ENCODE measurements at regions not wholly inside any gene's neighbourhood (a gene's known extent, or its start where the extent isn't known, plus 50 kb on each side); places are given as distances from the start of the nearest gene placed in this dataset.

DNA sequence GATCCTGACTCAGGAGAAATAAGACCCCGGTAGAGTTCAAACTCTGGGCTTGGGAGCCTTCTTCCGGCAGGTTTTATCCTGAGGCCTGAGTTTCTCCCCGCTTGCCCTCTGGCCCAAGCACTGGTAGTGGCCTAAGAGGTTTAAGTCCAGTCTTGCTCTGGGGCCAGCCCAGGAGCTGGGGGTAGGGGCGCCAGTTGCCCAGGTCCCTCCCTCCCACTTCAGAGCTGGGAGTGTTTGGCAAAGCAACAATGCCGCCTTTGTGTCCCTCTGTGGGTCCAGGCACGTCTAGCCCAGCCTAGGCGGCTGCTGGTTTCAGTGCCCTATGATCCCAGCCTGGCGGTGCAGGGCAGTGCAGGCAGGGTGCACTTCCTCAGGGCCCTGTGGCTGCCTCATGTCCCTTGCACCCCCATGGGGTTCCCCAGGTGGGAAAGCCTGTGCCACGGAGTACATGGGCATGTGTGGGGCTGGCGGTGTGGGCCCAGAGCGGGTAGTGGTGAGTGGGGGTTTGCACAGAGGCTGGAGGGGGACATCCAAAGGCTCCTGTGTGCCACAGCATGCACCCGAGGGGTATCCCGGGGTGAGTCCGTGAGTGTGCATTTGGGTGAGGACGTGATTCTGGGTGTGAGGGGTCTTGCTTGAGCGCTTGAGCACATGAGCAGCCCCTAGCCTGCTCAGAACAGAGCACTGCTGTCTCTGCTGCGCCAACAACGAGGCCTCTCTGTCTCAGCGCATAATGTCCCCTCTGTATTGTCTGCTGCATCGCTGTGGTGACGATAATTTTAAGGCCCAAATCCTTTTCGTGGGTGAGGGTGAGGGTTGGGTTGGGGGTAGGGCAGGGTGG, 61.7 kb upstream of the PSD2 start:
- no peak for TF ChIP-seq POLR2AphosphoS5 (IDR thresholded peaks at IDR 0.05)
- TF ChIP-seq, protein P1, sequence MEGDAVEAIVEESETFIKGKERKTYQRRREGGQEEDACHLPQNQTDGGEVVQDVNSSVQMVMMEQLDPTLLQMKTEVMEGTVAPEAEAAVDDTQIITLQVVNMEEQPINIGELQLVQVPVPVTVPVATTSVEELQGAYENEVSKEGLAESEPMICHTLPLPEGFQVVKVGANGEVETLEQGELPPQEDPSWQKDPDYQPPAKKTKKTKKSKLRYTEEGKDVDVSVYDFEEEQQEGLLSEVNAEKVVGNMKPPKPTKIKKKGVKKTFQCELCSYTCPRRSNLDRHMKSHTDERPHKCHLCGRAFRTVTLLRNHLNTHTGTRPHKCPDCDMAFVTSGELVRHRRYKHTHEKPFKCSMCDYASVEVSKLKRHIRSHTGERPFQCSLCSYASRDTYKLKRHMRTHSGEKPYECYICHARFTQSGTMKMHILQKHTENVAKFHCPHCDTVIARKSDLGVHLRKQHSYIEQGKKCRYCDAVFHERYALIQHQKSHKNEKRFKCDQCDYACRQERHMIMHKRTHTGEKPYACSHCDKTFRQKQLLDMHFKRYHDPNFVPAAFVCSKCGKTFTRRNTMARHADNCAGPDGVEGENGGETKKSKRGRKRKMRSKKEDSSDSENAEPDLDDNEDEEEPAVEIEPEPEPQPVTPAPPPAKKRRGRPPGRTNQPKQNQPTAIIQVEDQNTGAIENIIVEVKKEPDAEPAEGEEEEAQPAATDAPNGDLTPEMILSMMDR (IDR thresholded peaks at IDR 0.05 in 8 of 11, conservative IDR thresholded peaks at IDR 0.05 in 3 of 11) = no peak
- no peak for TF ChIP-seq POLR2A (IDR thresholded peaks at IDR 0.05)
- intact Hi-C loops (cut with DNase I; ENCODE audit: low total_unique reads) = no loop called here
- H3K27ac ChIP-seq = no peak overlapping the region
- H3K27me3 ChIP-seq (replicated peaks in 1 of 7) = no peaks in the 10 kb centered on the region
- no peaks in the 10 kb centered on the region for H3K4me1 ChIP-seq
- no peak overlapping the region for H3K4me3 ChIP-seq
- WGBS, 5 donors = 88 to 93% (median 90%) methylated on average over 16 to 22 of the region's 22 CpGs
- H3K9me3 ChIP-seq = no peaks in the 10 kb centered on the region
- H3K36me3 ChIP-seq = no peaks in the 10 kb centered on the region
- DNase-seq = no peak

DNA sequence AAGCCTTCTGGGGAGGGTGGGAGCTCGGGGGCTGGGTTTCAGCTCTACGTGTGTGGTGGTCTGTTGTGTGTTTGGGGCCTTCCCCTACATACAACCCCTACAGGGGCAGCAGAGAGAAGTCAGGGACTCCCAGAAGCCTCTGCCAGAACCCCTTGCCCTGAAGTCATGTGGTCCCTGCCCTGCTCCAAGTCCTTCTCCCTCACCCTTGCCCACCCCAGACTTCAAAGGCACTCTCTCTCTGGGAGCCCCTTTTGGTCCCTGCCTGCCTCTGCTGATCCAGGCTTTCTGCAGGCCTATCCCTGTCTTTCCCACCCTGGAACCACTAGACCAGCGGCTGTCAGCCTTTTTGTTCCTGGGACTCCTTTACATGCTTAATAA, 61.1 kb upstream of the PSD2 start:
- H3K27ac ChIP-seq = no peak overlapping the region
- H3K4me3 ChIP-seq = no peak overlapping the region
- no peaks in the 10 kb centered on the region for H3K9me3 ChIP-seq
- TF ChIP-seq, protein P1 (IDR thresholded peaks at IDR 0.05 in 8 of 11, conservative IDR thresholded peaks at IDR 0.05 in 3 of 11) = no peak
- no peak for TF ChIP-seq POLR2A (IDR thresholded peaks at IDR 0.05)
- no peaks in the 10 kb centered on the region for H3K27me3 ChIP-seq (replicated peaks in 1 of 7)
- WGBS, 5 donors = 87 to 100% (median 92%) methylated on average over 2 to 3 of the region's 3 CpGs
- no peaks in the 10 kb centered on the region for H3K36me3 ChIP-seq
- DNase-seq = no peak
- H3K4me1 ChIP-seq = peaks cover 0 to 3% (median 0%) of the 10 kb centered on the region in 6 donors
- intact Hi-C loops (cut with DNase I; ENCODE audit: low total_unique reads) = no loop called here

DNA sequence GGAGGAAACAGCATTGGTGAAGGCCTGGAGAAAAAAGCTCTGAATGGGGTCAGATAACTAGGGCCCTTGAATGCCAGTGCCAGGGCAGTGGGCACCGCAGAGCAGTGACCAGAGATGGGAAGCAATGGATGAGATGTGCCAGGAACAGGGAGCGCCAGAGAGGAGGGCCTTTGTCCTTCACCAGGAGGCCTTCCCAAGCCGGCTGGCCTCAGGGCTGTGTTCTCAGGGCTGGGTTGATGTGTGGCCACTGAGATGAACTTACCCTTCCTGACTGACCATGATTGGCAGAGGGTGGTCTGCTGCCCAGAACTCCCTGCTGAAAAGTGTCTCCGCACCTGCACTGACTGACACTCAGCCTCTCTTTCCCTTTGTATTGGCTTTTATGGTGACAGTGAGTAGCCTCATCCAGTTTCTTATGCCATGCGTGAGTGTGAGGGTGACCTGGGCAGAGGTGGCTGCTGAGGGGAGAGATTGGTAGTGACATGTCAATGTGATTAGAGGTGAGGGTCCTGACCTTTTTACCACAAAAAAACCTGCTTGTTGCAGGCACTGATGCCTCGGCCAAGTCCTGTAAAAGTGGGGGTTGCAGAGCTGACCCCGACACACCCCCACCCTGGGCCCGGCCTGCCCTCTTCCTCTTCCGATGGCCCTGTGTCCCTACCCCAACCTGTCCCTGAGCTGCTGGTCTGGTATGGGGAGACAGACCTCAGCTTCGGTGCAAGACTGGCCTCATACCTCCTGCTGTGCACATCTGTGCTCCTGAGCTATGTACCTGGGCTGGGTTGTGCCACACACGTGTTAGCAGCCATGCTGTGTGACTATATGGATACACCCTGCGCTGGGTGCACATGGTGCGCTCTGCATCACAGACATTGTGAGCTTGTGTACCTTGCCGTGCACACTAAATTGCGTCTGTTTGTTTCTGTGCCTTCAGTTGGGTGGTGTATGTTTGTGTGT, 57.1 kb upstream of the PSD2 start:
- DNase-seq = no peak
- no peak overlapping the region for H3K27ac ChIP-seq
- no peak for TF ChIP-seq POLR2A (IDR thresholded peaks at IDR 0.05)
- TF ChIP-seq, protein P1 (IDR thresholded peaks at IDR 0.05 in 8 of 11, conservative IDR thresholded peaks at IDR 0.05 in 3 of 11) = no peak
- TF ChIP-seq POLR2AphosphoS5 (IDR thresholded peaks at IDR 0.05) = no peak
- no peaks in the 10 kb centered on the region for H3K36me3 ChIP-seq
- intact Hi-C loops (cut with DNase I; ENCODE audit: low total_unique reads) = no loop called here
- no peaks in the 10 kb centered on the region for H3K9me3 ChIP-seq
- peaks cover 0 to 24% (median 10%) of the 10 kb centered on the region in 6 donors for H3K4me1 ChIP-seq
- no peaks in the 10 kb centered on the region for H3K27me3 ChIP-seq (replicated peaks in 1 of 7)
- H3K4me3 ChIP-seq = no peak overlapping the region
- WGBS, 5 donors = 89 to 95% (median 93%) methylated on average over 13 to 15 of the region's 15 CpGs

Measured in spleen (tissue), 11 donors.